GM13977 (cell line): ENCODE measurements at regions not wholly inside any gene's neighbourhood (a gene's known extent, or its start where the extent isn't known, plus 50 kb on each side); places are given as distances from the start of the nearest gene placed in this dataset.
A peak's percentile ranks its signal among the peaks of the same experiment; 100 is the strongest.

Experiments
- DNase-seq: peaks from one replicate; pipeline ENCODE4 v3.0.0; 2012; ENCODE audit warnings: low spot score
- in situ Hi-C: fragments of 300-500 bp; cut with MboI; formaldehyde crosslinking; loops from one replicate; pipeline ENCODE4 v1.12.0; 2022; ENCODE audit warnings: low sequenced_read_pairs, low pct_unique_long_range_greater_than_20kb, mixed read lengths, inconsistent platforms; ENCODE audit not compliant: unreplicated experiment
- TF ChIP-seq, protein P1 (sequence below): IDR thresholded peaks from 2 replicates; pipeline ENCODE4 v1.5.1; 2012; ENCODE audit warnings: mild to moderate bottlenecking, control low read depth; ENCODE audit not compliant: insufficient read depth; ENCODE audit errors: extremely low read depth, missing control alignments

DNA sequence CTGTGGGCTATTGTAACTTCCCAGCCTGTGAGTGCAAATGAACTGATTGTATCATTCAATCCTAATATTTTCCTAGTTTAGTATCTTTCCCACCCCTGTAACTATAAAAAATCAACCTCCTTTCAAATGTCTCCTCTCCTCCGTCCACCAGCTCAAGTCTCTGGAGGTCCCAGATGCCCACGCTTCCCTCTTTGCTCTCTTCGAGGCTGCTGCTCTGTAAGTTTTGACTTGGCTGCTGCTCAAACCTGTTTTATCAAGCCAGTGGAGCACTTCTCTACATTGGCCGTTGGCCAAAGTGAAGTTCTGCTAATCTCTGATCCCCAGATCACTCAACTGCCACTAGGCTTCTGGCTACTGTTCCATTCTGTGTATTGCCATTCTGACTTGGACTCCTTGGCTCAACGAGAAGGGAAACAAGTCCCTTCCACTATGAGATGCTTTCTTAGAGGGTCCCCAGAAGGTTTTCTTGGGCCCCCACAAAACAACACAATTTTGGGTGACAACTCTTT is 60.7 kb upstream of the RAPGEF2 start:
- in situ Hi-C loops: no loop called here
- peak; percentile 23 for DNase-seq
- TF ChIP-seq, protein P1, sequence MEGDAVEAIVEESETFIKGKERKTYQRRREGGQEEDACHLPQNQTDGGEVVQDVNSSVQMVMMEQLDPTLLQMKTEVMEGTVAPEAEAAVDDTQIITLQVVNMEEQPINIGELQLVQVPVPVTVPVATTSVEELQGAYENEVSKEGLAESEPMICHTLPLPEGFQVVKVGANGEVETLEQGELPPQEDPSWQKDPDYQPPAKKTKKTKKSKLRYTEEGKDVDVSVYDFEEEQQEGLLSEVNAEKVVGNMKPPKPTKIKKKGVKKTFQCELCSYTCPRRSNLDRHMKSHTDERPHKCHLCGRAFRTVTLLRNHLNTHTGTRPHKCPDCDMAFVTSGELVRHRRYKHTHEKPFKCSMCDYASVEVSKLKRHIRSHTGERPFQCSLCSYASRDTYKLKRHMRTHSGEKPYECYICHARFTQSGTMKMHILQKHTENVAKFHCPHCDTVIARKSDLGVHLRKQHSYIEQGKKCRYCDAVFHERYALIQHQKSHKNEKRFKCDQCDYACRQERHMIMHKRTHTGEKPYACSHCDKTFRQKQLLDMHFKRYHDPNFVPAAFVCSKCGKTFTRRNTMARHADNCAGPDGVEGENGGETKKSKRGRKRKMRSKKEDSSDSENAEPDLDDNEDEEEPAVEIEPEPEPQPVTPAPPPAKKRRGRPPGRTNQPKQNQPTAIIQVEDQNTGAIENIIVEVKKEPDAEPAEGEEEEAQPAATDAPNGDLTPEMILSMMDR: no peak

GRCh38 chr4:159042868-159043267 is 60.0 kb upstream of the RAPGEF2 start:
- in situ Hi-C loops: no loop called here
- TF ChIP-seq, protein P1: no peak
- DNase-seq: no peak

GRCh38 chr4:159043861-159044260 is 59.0 kb upstream of the RAPGEF2 start:
- TF ChIP-seq, protein P1: no peak
- in situ Hi-C loops: no loop called here
- DNase-seq: no peak

DNA sequence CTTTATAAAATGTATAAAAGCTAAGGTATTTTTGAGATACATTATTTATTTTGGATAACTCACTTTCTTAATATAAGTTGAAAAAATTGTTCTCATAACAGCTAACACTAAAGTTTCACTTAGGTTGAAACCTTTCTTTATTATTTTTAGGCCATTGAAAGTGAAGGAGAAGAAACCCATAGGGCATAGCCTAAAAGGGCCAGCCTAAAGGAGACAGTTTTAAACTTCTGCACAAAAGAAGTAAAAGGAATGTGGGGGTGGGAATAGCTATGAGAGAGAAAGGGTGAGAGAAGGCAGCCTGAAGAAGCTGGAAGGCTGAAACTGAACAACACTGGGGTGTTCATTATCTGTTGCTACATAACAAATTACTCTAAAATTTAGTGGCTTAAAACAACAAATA is 57.6 kb upstream of the RAPGEF2 start:
- TF ChIP-seq, protein P1: no peak
- in situ Hi-C loops: no loop called here
- no peak for DNase-seq

- in situ Hi-C loops: no loop called here
- no peak for DNase-seq
- TF ChIP-seq, protein P1: no peak
Measured at GRCh38 chr4:159046683-159047082, 56.2 kb upstream of the RAPGEF2 start.

DNA sequence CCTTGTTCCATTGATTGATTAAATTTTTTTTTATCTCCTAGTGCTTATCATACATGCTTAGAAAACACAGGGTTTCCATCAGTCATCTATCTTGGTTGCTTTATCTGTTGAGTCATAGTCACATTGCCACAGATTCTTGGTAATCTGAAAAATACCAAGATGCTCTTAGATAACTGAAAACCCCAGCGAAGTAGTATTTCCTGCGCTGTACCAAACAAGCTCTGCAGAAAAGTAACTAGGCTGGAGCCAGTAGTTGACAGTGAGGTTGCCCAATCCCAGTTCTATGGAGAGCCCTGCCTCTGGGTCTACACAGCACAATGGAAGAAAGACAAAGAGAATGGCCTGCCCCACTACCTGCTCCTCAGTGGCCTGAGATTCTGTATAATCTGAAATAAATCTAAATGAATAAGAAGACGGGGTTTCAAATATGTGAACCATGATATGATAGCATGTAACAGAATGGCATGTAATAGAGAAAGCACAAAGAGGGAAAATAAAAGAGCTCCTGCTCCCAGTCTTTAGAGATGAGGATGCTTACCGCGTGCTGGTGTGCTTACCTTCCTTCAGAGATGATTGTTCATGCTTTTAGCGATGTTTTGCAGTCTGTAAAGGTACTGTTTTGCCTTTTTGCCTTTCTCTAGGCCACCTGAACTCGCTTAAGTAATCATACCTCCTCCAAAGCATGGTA is 55.3 kb upstream of the RAPGEF2 start:
- in situ Hi-C loops: no loop called here
- TF ChIP-seq, protein P1: no peak
- no peak for DNase-seq
